ENCODE measurements at regions not wholly inside any gene's neighbourhood (a gene's known extent, or its start where the extent isn't known, plus 50 kb on each side); places are given as distances from the start of the nearest gene placed in this dataset.

- no peak for DNase-seq (ENCODE audit: low read depth)
- no peak overlapping the region for H3K4me3 ChIP-seq (ENCODE audit: control insufficient read depth, low read depth, low read length)
- TF ChIP-seq CTCF (IDR thresholded peaks at IDR 0.05; ENCODE audit: control insufficient read depth, insufficient read depth, low read depth, low read length, missing control alignments): no peak
Observed at GRCh38 chr11:23947883-23948282, 549.0 kb upstream of the LUZP2 start.

- TF ChIP-seq CTCF (IDR thresholded peaks at IDR 0.05; ENCODE audit: control insufficient read depth, insufficient read depth, low read depth, low read length, missing control alignments): no peak
- no peak overlapping the region for H3K4me3 ChIP-seq (ENCODE audit: control insufficient read depth, low read depth, low read length)
- DNase-seq (ENCODE audit: low read depth): no peak
Observed at GRCh38 chr11:23948851-23949250, 548.0 kb upstream of the LUZP2 start.

- H3K4me3 ChIP-seq (ENCODE audit: control insufficient read depth, low read depth, low read length): no peak overlapping the region
- TF ChIP-seq CTCF (IDR thresholded peaks at IDR 0.05; ENCODE audit: control insufficient read depth, insufficient read depth, low read depth, low read length, missing control alignments): no peak
- DNase-seq (ENCODE audit: low read depth): no peak
Observed at GRCh38 chr11:23953951-23954710, 542.7 kb upstream of the LUZP2 start.

GRCh38 chr11:23954730-23955129 is 542.1 kb upstream of the LUZP2 start:
- H3K4me3 ChIP-seq (ENCODE audit: control insufficient read depth, low read depth, low read length): no peak overlapping the region
- TF ChIP-seq CTCF (IDR thresholded peaks at IDR 0.05; ENCODE audit: control insufficient read depth, insufficient read depth, low read depth, low read length, missing control alignments): no peak
- no peak for DNase-seq (ENCODE audit: low read depth)

- no peak for TF ChIP-seq CTCF (IDR thresholded peaks at IDR 0.05; ENCODE audit: control insufficient read depth, insufficient read depth, low read depth, low read length, missing control alignments)
- no peak overlapping the region for H3K4me3 ChIP-seq (ENCODE audit: control insufficient read depth, low read depth, low read length)
- DNase-seq (ENCODE audit: low read depth): no peak
Observed at GRCh38 chr11:23956586-23956985, 540.3 kb upstream of the LUZP2 start.

GRCh38 chr11:23957314-23957713 is 539.5 kb upstream of the LUZP2 start:
- no peak for TF ChIP-seq CTCF (IDR thresholded peaks at IDR 0.05; ENCODE audit: control insufficient read depth, insufficient read depth, low read depth, low read length, missing control alignments)
- H3K4me3 ChIP-seq (ENCODE audit: control insufficient read depth, low read depth, low read length): no peak overlapping the region
- no peak for DNase-seq (ENCODE audit: low read depth)

Data from AG09309 (cell line).